ENCODE measurements at regions not wholly inside any gene's neighbourhood (a gene's known extent, or its start where the extent isn't known, plus 50 kb on each side); places are given as distances from the start of the nearest gene placed in this dataset.
"Not testable (repeated sequence)": the region's sequence is repeated elsewhere in the genome, so short reads cannot be mapped to it uniquely, and the experiment has no call there.

DNA sequence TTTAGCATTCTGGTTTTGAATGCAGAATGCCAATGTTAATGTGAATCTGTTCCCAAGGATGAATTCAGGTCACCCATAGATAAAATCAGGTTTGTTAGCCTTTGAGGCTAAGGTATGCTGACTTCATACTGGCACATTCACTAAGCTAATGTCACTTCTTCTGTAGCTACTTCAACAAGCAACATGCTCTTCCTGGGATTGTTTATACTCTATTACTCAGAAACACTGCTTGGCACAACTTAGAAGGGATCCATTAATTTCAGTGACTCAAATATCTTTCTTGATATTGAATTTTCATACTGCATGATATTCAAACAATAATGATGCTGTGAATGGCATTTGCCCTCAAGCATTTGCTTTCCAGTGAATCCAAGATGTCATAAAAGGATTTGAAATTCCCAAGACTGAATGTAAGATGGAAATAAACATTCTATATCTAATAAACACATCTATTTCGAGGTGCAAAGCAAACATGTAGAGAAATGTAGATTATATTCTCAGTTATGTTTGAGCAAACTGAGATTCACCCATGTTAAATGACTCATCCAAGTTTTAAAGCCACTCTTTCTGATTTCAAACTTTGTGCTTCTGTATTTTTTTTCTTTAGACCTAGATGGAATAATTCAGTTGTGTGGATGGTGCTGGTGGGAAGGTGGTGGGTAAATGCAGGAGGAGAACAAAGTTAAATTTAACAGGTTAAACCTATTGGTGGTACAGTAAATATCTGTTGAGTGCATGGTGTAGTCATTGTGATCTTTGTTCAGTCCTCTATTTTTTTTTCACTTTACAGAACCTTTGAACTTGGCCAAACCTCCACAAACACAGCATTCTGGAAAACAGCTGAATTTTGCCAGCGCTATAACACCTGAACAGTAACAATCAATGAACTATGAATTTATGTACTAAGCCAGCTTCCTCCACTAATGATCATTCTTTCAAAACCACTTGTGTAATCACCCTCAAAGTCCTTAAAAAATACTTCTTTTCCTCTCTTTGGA is 162.1 kb upstream of the XIRP2 start:
- Histone ChIP-seq H3K27ac (ENCODE audit: low read depth, low read length) (no peak overlapping the region), H2BK120ac (ENCODE audit: low read depth, low read length) (no peak overlapping the region)
- WGBS (ENCODE audit: extremely low coverage, insufficient coverage, low lambda C conversion rate): no CpG with 5 or more reads among the region's 2 CpGs

DNA sequence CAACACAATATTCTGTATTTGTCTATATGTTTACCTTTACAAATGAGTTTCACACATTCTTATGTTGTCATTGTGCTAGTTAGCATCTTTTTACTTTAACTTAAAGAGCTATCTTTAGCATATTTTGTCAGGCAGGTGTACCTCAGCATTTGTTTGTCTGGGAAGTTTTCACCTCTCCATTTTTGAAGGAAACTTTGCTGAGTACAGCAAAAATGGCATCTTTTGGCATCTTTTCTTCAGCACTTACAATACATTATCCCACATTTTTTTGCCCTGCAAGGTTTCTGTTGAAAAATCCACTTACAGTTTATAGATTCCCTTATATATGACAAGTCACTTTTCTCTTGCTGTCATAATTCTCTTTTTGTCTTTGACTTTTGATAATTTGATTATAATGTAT is 171.3 kb upstream of the XIRP2 start:
- Histone ChIP-seq H3K4me1 (ENCODE audit: control insufficient read depth, low read depth, low read length) (no peaks in the 10 kb centered on the region), H3K4ac (ENCODE audit: low read depth, low read length) (no peak overlapping the region), H3K18ac (ENCODE audit: low read length) (no peak overlapping the region), H3K27ac (ENCODE audit: low read depth, low read length) (no peak overlapping the region), H3K9ac (ENCODE audit: low read length) (no peak overlapping the region), H2BK5ac (ENCODE audit: low read length) (no peak overlapping the region), H3K79me2 (ENCODE audit: control insufficient read depth, insufficient read depth, low read length) (no peaks in the 10 kb centered on the region), H2AK5ac (ENCODE audit: low read length) (no peak overlapping the region), H2BK120ac (ENCODE audit: low read depth, low read length) (no peak overlapping the region), H3K4me2 (ENCODE audit: low read length) (no peak overlapping the region), H3K23ac (ENCODE audit: low read length) (no peak overlapping the region), H3K56ac (ENCODE audit: low read length) (no peak overlapping the region), H3K4me3 (ENCODE audit: low read length) (no peak overlapping the region), H4K5ac (ENCODE audit: low read length) (no peak overlapping the region), H3K79me1 (ENCODE audit: low read length) (no peaks in the 10 kb centered on the region), H2BK15ac (replicated peaks; ENCODE audit: low read depth) (no peak overlapping the region), H3K36me3 (ENCODE audit: control insufficient read depth, insufficient read depth, low read length) (no peaks in the 10 kb centered on the region), H4K8ac (ENCODE audit: low read depth, low read length) (no peak overlapping the region), H3K27me3 (ENCODE audit: insufficient read depth, low read length, poor library complexity) (no peaks in the 10 kb centered on the region)
- DNase-seq: no peak

More for the DNA sequence above, 162.1 kb upstream of the XIRP2 start:
- no peak overlapping the region for H2BK5ac ChIP-seq (ENCODE audit: low read length)
- H3K4ac ChIP-seq (ENCODE audit: low read depth, low read length): no peak overlapping the region
- H3K4me2 ChIP-seq (ENCODE audit: low read length): no peak overlapping the region
- H2AK5ac ChIP-seq (ENCODE audit: low read length): no peak overlapping the region
- no peaks in the 10 kb centered on the region for H3K27me3 ChIP-seq (ENCODE audit: insufficient read depth, low read length, poor library complexity)
- H4K8ac ChIP-seq (ENCODE audit: low read depth, low read length): no peak overlapping the region
- no peaks in the 10 kb centered on the region for H3K79me2 ChIP-seq (ENCODE audit: control insufficient read depth, insufficient read depth, low read length)
- no peak overlapping the region for H3K4me3 ChIP-seq (ENCODE audit: low read length)
- peak; percentile 37 for DNase-seq
- H3K56ac ChIP-seq (ENCODE audit: low read length): no peak overlapping the region
- H2BK15ac ChIP-seq (replicated peaks; ENCODE audit: low read depth): no peak overlapping the region
- H3K36me3 ChIP-seq (ENCODE audit: control insufficient read depth, insufficient read depth, low read length): no peaks in the 10 kb centered on the region
- no peak overlapping the region for H3K18ac ChIP-seq (ENCODE audit: low read length)
- no peaks in the 10 kb centered on the region for H3K79me1 ChIP-seq (ENCODE audit: low read length)
- no peak overlapping the region for H3K9ac ChIP-seq (ENCODE audit: low read length)
- H3K4me1 ChIP-seq (ENCODE audit: control insufficient read depth, low read depth, low read length): no peaks in the 10 kb centered on the region
- H3K23ac ChIP-seq (ENCODE audit: low read length): no peak overlapping the region
- H4K5ac ChIP-seq (ENCODE audit: low read length): no peak overlapping the region

DNA sequence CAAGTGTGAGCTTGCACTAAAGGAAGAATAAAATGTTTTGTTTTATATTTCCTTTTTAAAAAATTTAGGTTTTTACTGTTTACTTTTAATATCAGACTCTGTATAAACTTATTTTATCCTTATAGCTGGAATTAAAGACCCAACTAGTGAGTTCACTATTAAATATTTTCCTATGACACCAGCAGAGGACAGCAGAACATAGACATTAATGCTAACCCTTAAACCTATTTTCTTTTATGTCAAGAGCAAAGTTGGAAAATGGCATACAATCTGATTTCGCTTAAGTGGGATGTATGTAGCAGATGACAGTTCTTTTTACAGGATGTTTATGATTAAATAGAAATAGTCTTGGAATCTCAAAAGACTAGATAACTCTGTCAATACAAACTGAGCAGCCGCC is 188.2 kb upstream of the XIRP2 start:
- no peaks in the 10 kb centered on the region for H3K79me2 ChIP-seq (ENCODE audit: control insufficient read depth, insufficient read depth, low read length)
- no peak overlapping the region for H3K4me3 ChIP-seq (ENCODE audit: low read length)
- WGBS (ENCODE audit: extremely low coverage, insufficient coverage, low lambda C conversion rate): no CpG with 5 or more reads among the region's 2 CpGs

DNA sequence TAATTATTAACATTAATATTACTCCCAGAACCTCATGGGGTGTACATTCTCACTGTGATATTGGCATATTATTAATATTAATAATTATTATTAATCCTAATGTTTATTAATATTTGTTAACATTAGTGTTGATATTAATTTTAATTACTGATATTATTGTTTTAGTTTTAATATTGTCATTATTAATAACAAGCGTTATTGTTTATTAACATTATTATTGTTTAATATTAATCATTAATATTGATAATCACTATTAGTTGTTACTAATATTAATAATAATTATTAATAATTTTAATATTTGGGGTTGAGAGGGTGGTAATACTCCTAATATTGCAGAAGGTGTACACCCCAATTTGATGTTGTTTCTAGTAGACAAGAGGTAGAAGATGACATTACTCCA is 193.1 kb upstream of the XIRP2 start:
- H3K4me1 ChIP-seq (ENCODE audit: control insufficient read depth, low read depth, low read length): no peaks in the 10 kb centered on the region
- no peak overlapping the region for H2BK5ac ChIP-seq (ENCODE audit: low read length)
- no CpG with 5 or more reads among the region's 1 CpG for WGBS (ENCODE audit: extremely low coverage, insufficient coverage, low lambda C conversion rate)
- no peak overlapping the region for H3K4ac ChIP-seq (ENCODE audit: low read depth, low read length)
- H3K23ac ChIP-seq (ENCODE audit: low read length): no peak overlapping the region
- H2AK5ac ChIP-seq (ENCODE audit: low read length): no peak overlapping the region
- no peaks in the 10 kb centered on the region for H3K79me2 ChIP-seq (ENCODE audit: control insufficient read depth, insufficient read depth, low read length)
- H4K8ac ChIP-seq (ENCODE audit: low read depth, low read length): no peak overlapping the region
- H4K5ac ChIP-seq (ENCODE audit: low read length): no peak overlapping the region
- H3K27ac ChIP-seq (ENCODE audit: low read depth, low read length): no peak overlapping the region
- no peaks in the 10 kb centered on the region for H3K79me1 ChIP-seq (ENCODE audit: low read length)
- no peak overlapping the region for H2BK120ac ChIP-seq (ENCODE audit: low read depth, low read length)
- H3K56ac ChIP-seq (ENCODE audit: low read length): no peak overlapping the region
- no peak overlapping the region for H3K9ac ChIP-seq (ENCODE audit: low read length)
- no peak overlapping the region for H3K4me3 ChIP-seq (ENCODE audit: low read length)
- DNase-seq: no peak
- H3K18ac ChIP-seq (ENCODE audit: low read length): no peak overlapping the region
- no peaks in the 10 kb centered on the region for H3K27me3 ChIP-seq (ENCODE audit: insufficient read depth, low read length, poor library complexity)
- H3K4me2 ChIP-seq (ENCODE audit: low read length): no peak overlapping the region
- no peaks in the 10 kb centered on the region for H3K36me3 ChIP-seq (ENCODE audit: control insufficient read depth, insufficient read depth, low read length)
- H2BK15ac ChIP-seq (replicated peaks; ENCODE audit: low read depth): no peak overlapping the region

More for the DNA sequence above, 188.2 kb upstream of the XIRP2 start:
- Histone ChIP-seq H3K18ac (ENCODE audit: low read length) (no peak overlapping the region), H3K79me1 (ENCODE audit: low read length) (no peaks in the 10 kb centered on the region), H3K4me2 (ENCODE audit: low read length) (no peak overlapping the region), H3K4me1 (ENCODE audit: control insufficient read depth, low read depth, low read length) (no peaks in the 10 kb centered on the region), H3K27me3 (ENCODE audit: insufficient read depth, low read length, poor library complexity) (no peaks in the 10 kb centered on the region), H2AK5ac (ENCODE audit: low read length) (no peak overlapping the region), H4K8ac (ENCODE audit: low read depth, low read length) (no peak overlapping the region), H2BK120ac (ENCODE audit: low read depth, low read length) (no peak overlapping the region), H3K27ac (ENCODE audit: low read depth, low read length) (no peak overlapping the region), H3K4ac (ENCODE audit: low read depth, low read length) (no peak overlapping the region), H2BK5ac (ENCODE audit: low read length) (no peak overlapping the region), H3K9ac (ENCODE audit: low read length) (no peak overlapping the region), H3K36me3 (ENCODE audit: control insufficient read depth, insufficient read depth, low read length) (no peaks in the 10 kb centered on the region), H4K5ac (ENCODE audit: low read length) (no peak overlapping the region), H2BK15ac (replicated peaks; ENCODE audit: low read depth) (no peak overlapping the region), H3K23ac (ENCODE audit: low read length) (no peak overlapping the region), H3K56ac (ENCODE audit: low read length) (no peak overlapping the region)
- DNase-seq: no peak

DNA sequence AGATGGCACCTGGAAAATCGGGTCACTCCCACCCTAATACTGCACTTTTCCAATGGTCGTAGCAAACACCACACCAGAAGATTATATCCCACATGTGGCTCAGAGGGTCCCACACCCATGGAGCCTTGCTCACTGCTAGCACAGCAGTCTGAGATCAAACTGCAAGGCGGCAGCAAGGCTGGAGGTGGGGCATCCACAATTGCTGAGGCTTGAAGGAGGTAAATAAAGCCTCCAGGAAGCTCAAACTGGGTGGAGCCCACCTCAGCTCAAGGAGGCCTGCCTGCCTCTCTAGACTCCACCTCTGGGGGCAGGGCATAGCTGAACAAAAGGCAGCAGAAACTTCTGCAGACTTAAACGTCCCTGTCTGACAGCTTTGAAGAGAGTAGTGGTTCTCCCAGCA is 192.0 kb upstream of the SCN7A start:
- not testable (repeated sequence) for H4K5ac ChIP-seq (ENCODE audit: low read length)
- WGBS (ENCODE audit: extremely low coverage, insufficient coverage, low lambda C conversion rate): no CpG with 5 or more reads among the region's 4 CpGs

DNA sequence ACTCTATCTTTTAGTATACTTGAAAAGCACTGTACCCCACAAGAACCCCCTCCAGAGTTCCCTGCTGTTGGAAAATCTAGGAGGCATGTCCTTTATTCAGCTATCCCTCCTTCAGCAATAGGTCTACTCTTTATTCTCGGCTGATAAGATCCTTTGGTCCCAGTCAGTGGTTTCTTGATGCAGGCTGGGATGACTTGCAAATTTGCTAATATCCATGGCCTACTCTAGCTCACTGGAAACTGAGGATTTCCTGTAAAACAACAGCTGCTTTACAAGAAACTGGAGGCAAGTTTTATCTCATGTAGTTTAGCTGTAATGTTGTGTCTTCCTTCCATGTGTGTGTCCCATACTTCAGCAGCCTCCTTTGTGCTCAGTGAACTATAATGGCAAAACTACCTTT is 183.9 kb upstream of the SCN7A start:
- H3K56ac ChIP-seq (ENCODE audit: low read length): no peak overlapping the region
- H3K36me3 ChIP-seq (ENCODE audit: control insufficient read depth, insufficient read depth, low read length): no peaks in the 10 kb centered on the region
- H3K4me2 ChIP-seq (ENCODE audit: low read length): no peak overlapping the region
- no peak overlapping the region for H3K9ac ChIP-seq (ENCODE audit: low read length)
- no peak overlapping the region for H4K8ac ChIP-seq (ENCODE audit: low read depth, low read length)
- no peaks in the 10 kb centered on the region for H3K27me3 ChIP-seq (ENCODE audit: insufficient read depth, low read length, poor library complexity)
- no peak overlapping the region for H2BK15ac ChIP-seq (replicated peaks; ENCODE audit: low read depth)
- no peak overlapping the region for H2BK120ac ChIP-seq (ENCODE audit: low read depth, low read length)
- no peaks in the 10 kb centered on the region for H3K79me2 ChIP-seq (ENCODE audit: control insufficient read depth, insufficient read depth, low read length)
- WGBS (ENCODE audit: extremely low coverage, insufficient coverage, low lambda C conversion rate): no CpG with 5 or more reads among the region's 1 CpG
- H2AK5ac ChIP-seq (ENCODE audit: low read length): no peak overlapping the region
- H2BK5ac ChIP-seq (ENCODE audit: low read length): no peak overlapping the region
- no peak overlapping the region for H3K18ac ChIP-seq (ENCODE audit: low read length)
- H4K5ac ChIP-seq (ENCODE audit: low read length): no peak overlapping the region
- H3K27ac ChIP-seq (ENCODE audit: low read depth, low read length): no peak overlapping the region
- no peak overlapping the region for H3K4ac ChIP-seq (ENCODE audit: low read depth, low read length)
- no peak overlapping the region for H3K4me3 ChIP-seq (ENCODE audit: low read length)
- H3K4me1 ChIP-seq (ENCODE audit: control insufficient read depth, low read depth, low read length): no peaks in the 10 kb centered on the region
- no peaks in the 10 kb centered on the region for H3K79me1 ChIP-seq (ENCODE audit: low read length)
- H3K23ac ChIP-seq (ENCODE audit: low read length): no peak overlapping the region
- DNase-seq: no peak

More for the DNA sequence above, 192.0 kb upstream of the SCN7A start:
- H3K79me1 ChIP-seq (ENCODE audit: low read length); H3K23ac ChIP-seq (ENCODE audit: low read length); H2BK120ac ChIP-seq (ENCODE audit: low read depth, low read length); H3K27me3 ChIP-seq (ENCODE audit: insufficient read depth, low read length, poor library complexity); H2AK5ac ChIP-seq (ENCODE audit: low read length); H3K4me1 ChIP-seq (ENCODE audit: control insufficient read depth, low read depth, low read length); H2BK15ac ChIP-seq (replicated peaks; ENCODE audit: low read depth); DNase-seq; H3K4me3 ChIP-seq (ENCODE audit: low read length); H3K56ac ChIP-seq (ENCODE audit: low read length); H3K4ac ChIP-seq (ENCODE audit: low read depth, low read length); H3K27ac ChIP-seq (ENCODE audit: low read depth, low read length); H3K9ac ChIP-seq (ENCODE audit: low read length); H4K8ac ChIP-seq (ENCODE audit: low read depth, low read length); H3K4me2 ChIP-seq (ENCODE audit: low read length); H3K36me3 ChIP-seq (ENCODE audit: control insufficient read depth, insufficient read depth, low read length); H2BK5ac ChIP-seq (ENCODE audit: low read length); H3K79me2 ChIP-seq (ENCODE audit: control insufficient read depth, insufficient read depth, low read length); H3K18ac ChIP-seq (ENCODE audit: low read length): not testable (repeated sequence)
